Dendritic cell treated with granulocyte-macrophage colony-stimulating factor and Interleukin-4, amounts not matched to agents 40 ng/mL and 50 ng/mL, for 4 days (primary cell): ENCODE measurements at regions not wholly inside any gene's neighbourhood (a gene's known extent, or its start where the extent isn't known, plus 50 kb on each side); places are given as distances from the start of the nearest gene placed in this dataset.

Experiments used
- H3K27ac Mint-ChIP-seq: one replicate; pipeline ENCODE4 v1.8.0; 2022; ENCODE audit warnings: mild to moderate bottlenecking, mixed read lengths
- H3K27me3 Mint-ChIP-seq: one replicate; pipeline ENCODE4 v1.8.0; 2022; ENCODE audit warnings: mild to moderate bottlenecking, mixed read lengths
- H3K36me3 Mint-ChIP-seq: one replicate; pipeline ENCODE4 v1.8.0; 2022; ENCODE audit warnings: low read depth, mixed read lengths
- H3K4me1 Mint-ChIP-seq: one replicate; pipeline ENCODE4 v1.8.0; 2022; ENCODE audit warnings: low read depth, mixed read lengths
- H3K4me3 Mint-ChIP-seq: one replicate; pipeline ENCODE4 v1.8.0; 2022; ENCODE audit warnings: mild to moderate bottlenecking, moderate library complexity, mixed read lengths
- H3K9me3 Mint-ChIP-seq: one replicate; pipeline ENCODE4 v1.8.0; 2022; ENCODE audit warnings: mixed read lengths
- intact Hi-C: fragments of 100-400 bp; cut with micrococcal nuclease; formaldehyde crosslinking; loops from one replicate; pipeline ENCODE4 v1.15.0; 2022

DNA sequence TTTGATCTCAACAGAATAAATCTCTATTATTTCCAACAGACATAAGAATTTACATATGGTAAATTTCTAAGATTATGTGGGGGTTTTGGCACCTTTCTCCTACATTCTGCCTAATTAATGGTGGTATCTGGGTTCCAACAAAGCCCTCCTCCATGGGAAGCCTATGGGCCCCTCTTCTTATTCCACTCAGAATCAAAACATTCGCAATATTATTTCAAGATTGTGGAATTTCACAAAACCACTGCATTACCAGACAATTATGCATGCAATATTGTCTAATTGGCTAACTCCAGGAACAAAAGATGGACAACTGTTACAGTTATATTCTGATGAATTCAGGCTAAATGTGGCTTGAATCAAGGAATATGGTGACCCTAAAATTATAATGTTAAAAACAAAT lies 434.0 kb downstream of the NFIB start:
- no peaks in the 10 kb centered on the region for H3K36me3 Mint-ChIP-seq
- H3K4me1 Mint-ChIP-seq = no peaks in the 10 kb centered on the region
- no peaks in the 10 kb centered on the region for H3K27me3 Mint-ChIP-seq
- intact Hi-C loops = no loop called here
- peaks cover 48% of the 10 kb centered on the region for H3K9me3 Mint-ChIP-seq
- no peak overlapping the region for H3K27ac Mint-ChIP-seq
- H3K4me3 Mint-ChIP-seq = no peak overlapping the region

DNA sequence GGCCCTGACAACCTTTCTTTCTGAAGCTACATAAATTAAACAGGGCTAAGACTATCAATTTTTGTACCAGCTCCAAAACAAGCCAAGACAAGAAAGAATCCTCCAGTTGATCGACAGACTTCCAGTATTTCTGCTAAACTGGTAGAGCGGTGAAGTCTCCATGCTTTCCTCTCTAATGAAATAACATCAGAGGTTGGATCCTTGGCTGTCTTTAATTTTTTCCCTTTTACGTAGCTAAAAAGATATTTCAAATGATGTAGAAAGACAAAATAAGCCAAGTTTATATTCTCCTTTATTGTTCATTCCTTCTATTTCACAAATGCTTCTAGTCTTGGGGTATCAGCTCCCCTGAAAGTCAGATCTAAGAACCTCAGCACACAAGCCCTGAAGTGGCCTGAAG lies 434.9 kb downstream of the NFIB start:
- Mint-ChIP-seq H3K27ac (no peak overlapping the region), H3K27me3 (no peaks in the 10 kb centered on the region), H3K4me1 (no peaks in the 10 kb centered on the region), H3K4me3 (no peak overlapping the region), H3K9me3 (peaks cover 48% of the 10 kb centered on the region), H3K36me3 (no peaks in the 10 kb centered on the region)
- intact Hi-C loops = no loop called here

DNA sequence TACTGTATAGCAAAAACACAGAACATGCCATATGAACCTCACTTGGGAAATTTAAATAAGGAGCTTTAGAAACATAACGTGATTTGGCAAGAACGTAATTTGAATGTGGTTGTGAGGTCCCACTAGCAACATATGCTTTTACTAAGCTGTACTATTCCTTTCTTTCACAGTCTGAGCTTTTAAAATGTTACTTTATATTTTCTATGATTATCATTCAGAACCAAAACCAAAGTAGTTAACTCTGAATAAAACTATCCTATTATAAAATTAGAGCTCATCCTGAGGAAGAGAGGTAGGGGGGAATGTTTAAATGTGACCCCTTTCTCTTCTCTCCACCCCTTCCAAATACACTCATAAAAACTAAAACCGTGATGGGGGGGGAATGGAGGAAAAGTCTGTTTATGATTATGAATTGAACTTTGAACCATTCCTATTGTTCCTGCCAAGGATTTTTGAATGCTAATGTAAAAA lies 435.7 kb downstream of the NFIB start:
- intact Hi-C loops = no loop called here
- peaks cover 48% of the 10 kb centered on the region for H3K9me3 Mint-ChIP-seq
- no peaks in the 10 kb centered on the region for H3K4me1 Mint-ChIP-seq
- no peaks in the 10 kb centered on the region for H3K27me3 Mint-ChIP-seq
- H3K36me3 Mint-ChIP-seq = no peaks in the 10 kb centered on the region
- no peak overlapping the region for H3K4me3 Mint-ChIP-seq
- no peak overlapping the region for H3K27ac Mint-ChIP-seq

DNA sequence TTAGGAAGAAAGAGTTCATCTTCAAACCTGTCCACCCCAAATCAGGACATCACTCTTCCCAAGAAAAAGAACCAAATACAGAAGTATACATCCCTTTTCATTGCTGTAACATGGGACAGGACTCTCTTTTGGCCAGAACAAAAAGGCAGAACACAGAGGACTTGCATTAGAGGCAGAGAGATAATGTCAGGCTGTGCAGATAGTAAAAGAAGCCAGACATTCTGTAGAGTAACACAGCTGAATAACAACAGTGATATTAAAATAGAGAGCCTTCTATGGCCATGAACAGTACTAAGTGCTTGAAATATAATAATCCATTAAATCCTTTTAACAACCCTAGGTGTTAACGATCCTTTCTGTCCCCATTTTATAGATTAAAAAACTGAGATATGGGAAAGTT lies 437.2 kb downstream of the NFIB start:
- Mint-ChIP-seq H3K4me1 (no peaks in the 10 kb centered on the region), H3K27me3 (no peaks in the 10 kb centered on the region), H3K4me3 (no peak overlapping the region), H3K9me3 (peaks cover 41% of the 10 kb centered on the region), H3K36me3 (no peaks in the 10 kb centered on the region), H3K27ac (no peak overlapping the region)
- intact Hi-C loops = no loop called here

DNA sequence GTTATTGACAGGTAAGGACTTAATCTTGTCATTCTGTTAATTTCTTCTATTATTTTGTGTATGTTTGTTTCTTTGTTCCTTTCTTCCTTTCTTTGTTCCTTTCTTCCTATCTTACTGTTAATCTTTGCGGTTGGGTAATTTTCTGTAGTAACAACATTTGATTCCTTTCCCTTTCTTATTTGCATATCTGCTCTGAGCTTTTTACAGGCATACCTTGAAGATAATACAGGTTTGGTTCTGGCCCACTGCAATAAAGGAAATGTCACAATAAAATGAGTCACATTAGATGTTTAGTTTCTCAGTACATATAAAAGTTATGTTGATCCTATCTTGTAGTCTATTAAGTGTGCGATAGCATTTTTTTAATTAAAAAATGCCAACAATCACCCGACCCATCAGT lies 440.7 kb downstream of the NFIB start:
- H3K36me3 Mint-ChIP-seq = no peaks in the 10 kb centered on the region
- H3K27me3 Mint-ChIP-seq = no peaks in the 10 kb centered on the region
- H3K4me1 Mint-ChIP-seq = no peaks in the 10 kb centered on the region
- no peak overlapping the region for H3K4me3 Mint-ChIP-seq
- intact Hi-C loops = no loop called here
- no peak overlapping the region for H3K27ac Mint-ChIP-seq
- peaks cover 41% of the 10 kb centered on the region for H3K9me3 Mint-ChIP-seq

DNA sequence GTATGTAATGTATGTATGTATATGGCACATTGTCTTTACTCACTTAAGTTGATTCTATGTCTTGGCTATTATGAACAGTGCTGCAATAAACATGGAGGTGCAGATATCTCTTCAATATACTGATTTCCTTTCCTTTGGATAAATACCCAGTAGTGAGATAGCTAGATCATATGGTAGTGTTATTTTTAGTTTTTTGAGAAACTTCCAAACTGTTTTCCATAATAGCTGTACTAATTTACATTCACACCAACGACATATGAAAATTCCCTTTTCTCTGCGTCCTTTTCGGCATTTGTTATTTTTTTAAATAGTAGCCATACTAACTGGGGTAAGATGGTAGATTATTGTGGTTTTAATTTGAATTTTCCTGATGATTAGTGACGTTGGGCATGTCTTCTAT lies 445.6 kb downstream of the NFIB start:
- intact Hi-C loops = no loop called here
- H3K36me3 Mint-ChIP-seq = no peaks in the 10 kb centered on the region

DNA sequence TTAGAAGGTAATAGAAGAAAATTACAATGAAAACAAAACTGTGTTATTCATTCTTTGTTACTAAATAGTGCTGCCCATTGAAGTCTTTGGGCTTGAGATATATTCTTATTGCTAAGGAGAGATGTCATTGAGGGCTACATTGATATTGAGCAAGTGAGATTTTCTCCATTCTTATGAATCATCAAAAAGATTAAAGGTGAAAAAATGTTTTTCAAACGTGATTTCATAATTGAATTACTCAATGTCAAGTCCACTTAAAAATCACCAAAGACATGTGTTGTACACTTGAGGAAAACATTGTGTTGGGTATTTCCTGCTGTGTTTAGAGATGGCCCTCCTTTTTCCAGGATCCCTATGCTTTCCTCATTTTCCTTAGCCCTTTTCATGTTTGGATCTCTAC lies 448.1 kb downstream of the NFIB start:
- H3K4me1 Mint-ChIP-seq = no peaks in the 10 kb centered on the region
- intact Hi-C loops = no loop called here
- H3K27me3 Mint-ChIP-seq = no peaks in the 10 kb centered on the region
- no peaks in the 10 kb centered on the region for H3K9me3 Mint-ChIP-seq
- no peak overlapping the region for H3K27ac Mint-ChIP-seq
- no peak overlapping the region for H3K4me3 Mint-ChIP-seq
- H3K36me3 Mint-ChIP-seq = no peaks in the 10 kb centered on the region

More for the DNA sequence above, 445.6 kb downstream of the NFIB start:
- Mint-ChIP-seq H3K9me3 (peaks cover 7% of the 10 kb centered on the region), H3K4me1 (no peaks in the 10 kb centered on the region), H3K4me3 (no peak overlapping the region), H3K27ac (no peak overlapping the region), H3K27me3 (no peaks in the 10 kb centered on the region)

DNA sequence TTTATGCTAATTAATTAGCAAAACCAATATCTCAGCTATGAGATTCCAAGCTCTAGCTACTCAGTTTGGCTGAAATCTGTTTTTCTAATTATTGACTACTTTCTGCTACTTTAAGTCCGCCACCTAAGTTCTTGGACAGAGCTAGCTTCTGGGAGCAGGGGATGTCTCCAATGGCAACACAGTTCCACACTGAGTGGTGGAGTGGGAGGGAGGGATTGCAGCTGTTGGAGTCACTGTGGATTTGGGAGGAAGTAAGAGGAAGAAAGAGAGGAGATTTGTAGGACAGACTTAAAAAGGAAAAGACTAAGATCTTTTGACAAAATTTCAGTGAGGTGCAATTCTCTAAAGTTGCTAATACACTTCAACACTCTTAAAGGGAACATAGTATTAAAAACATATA lies 450.8 kb downstream of the NFIB start:
- no peaks in the 10 kb centered on the region for H3K9me3 Mint-ChIP-seq
- no peak overlapping the region for H3K27ac Mint-ChIP-seq
- no peaks in the 10 kb centered on the region for H3K36me3 Mint-ChIP-seq
- H3K4me3 Mint-ChIP-seq = no peak overlapping the region
- no peaks in the 10 kb centered on the region for H3K27me3 Mint-ChIP-seq
- intact Hi-C loops = no loop called here
- H3K4me1 Mint-ChIP-seq = no peaks in the 10 kb centered on the region

DNA sequence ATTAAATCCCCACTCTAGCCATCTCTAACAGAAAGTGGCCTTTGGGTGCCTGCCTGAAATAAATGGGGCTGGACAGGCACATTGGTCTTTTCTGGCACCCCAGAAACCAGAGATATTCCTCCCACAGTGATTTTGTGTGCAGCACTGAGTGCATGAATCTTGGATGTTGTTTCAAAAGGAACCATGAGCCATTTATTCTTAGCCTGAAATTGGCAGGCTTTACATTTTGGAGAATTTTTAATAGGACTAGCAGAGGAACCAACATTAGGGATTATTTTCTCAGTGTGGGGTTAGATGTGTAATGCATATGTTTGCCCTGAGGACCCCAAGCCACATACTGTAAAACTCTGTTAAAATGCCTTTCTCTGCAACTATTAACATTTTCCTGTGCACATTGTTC lies 451.3 kb downstream of the NFIB start:
- no peak overlapping the region for H3K4me3 Mint-ChIP-seq
- no peaks in the 10 kb centered on the region for H3K9me3 Mint-ChIP-seq
- H3K4me1 Mint-ChIP-seq = no peaks in the 10 kb centered on the region
- intact Hi-C loops = no loop called here
- no peak overlapping the region for H3K27ac Mint-ChIP-seq
- no peaks in the 10 kb centered on the region for H3K27me3 Mint-ChIP-seq
- H3K36me3 Mint-ChIP-seq = no peaks in the 10 kb centered on the region

DNA sequence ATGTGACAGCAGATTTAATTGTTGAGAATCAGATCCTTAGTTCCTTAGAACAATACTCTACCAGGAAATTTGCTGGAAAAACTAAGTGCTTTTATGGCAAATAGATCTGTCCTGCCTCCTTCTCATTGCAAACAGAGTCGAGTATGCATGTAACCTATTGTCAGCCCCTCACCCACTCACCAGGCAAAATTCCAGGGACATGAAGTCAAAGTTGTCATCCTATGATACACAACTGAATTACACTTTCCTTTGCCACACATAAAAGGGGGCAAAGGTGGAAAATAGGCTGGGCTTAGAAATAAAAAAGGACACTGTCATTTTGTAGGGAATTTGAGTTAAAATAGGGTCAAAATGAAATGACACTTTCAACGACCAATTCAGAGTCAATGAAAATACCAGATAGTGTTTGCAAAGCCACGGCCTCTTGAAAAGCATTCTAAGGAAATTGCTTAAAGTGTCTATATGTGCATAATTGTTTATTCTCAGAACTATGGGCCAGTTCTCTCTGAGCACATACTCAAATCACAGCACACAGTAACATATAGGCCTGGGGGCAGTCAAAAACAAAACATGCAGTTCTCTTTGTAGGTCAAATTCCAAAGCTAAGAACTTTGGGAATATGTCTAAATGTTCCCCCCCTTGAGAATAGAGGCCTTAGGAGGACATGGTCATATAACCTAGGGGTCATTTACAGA lies 452.8 kb downstream of the NFIB start:
- intact Hi-C loops = no loop called here
- Mint-ChIP-seq H3K4me3 (no peak overlapping the region), H3K27me3 (no peaks in the 10 kb centered on the region), H3K4me1 (no peaks in the 10 kb centered on the region), H3K27ac (no peak overlapping the region), H3K9me3 (no peaks in the 10 kb centered on the region), H3K36me3 (no peaks in the 10 kb centered on the region)

DNA sequence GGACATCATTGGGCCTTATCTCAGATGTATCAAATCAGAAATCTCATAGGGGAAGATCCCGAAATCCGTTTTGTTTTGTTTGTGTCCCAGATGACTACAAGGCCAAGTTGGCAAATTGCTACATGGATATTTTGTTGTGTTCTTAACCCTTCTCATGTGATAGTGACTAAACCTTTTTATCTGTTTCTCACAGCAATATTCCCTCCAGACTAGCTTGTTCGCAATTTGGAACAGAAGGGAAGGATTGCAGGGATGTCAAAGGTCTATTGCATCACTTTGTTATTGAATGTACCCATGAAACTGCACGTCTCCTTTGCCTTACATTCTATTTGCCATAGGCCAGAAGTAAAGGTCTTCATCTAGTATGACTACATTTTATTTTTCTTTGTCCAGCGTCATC lies 453.9 kb downstream of the NFIB start:
- H3K27me3 Mint-ChIP-seq = no peaks in the 10 kb centered on the region
- no peaks in the 10 kb centered on the region for H3K9me3 Mint-ChIP-seq
- no peak overlapping the region for H3K27ac Mint-ChIP-seq
- intact Hi-C loops = no loop called here
- no peaks in the 10 kb centered on the region for H3K36me3 Mint-ChIP-seq
- H3K4me3 Mint-ChIP-seq = no peak overlapping the region
- no peaks in the 10 kb centered on the region for H3K4me1 Mint-ChIP-seq

DNA sequence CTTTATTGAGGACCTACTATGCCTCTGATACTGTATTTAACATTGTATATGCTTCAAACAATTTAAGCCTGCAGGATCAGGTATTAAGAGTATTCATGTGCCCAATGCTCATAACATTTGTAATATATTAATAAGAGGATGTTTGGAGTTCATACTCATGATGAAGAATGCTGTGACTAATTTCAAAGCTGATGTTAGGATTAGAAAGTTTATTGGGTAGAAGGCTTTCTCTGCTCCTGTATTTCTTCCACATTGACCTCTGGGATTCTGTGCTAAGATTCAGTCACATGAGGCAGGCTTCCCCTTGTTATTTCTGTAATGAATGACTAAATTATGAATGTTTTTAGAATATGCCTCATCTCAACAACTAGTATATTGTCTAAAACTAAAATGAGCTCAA lies 456.4 kb downstream of the NFIB start:
- no peak overlapping the region for H3K27ac Mint-ChIP-seq
- no peaks in the 10 kb centered on the region for H3K36me3 Mint-ChIP-seq
- no peak overlapping the region for H3K4me3 Mint-ChIP-seq
- H3K27me3 Mint-ChIP-seq = no peaks in the 10 kb centered on the region
- no peaks in the 10 kb centered on the region for H3K9me3 Mint-ChIP-seq
- no peaks in the 10 kb centered on the region for H3K4me1 Mint-ChIP-seq
- intact Hi-C loops = no loop called here

DNA sequence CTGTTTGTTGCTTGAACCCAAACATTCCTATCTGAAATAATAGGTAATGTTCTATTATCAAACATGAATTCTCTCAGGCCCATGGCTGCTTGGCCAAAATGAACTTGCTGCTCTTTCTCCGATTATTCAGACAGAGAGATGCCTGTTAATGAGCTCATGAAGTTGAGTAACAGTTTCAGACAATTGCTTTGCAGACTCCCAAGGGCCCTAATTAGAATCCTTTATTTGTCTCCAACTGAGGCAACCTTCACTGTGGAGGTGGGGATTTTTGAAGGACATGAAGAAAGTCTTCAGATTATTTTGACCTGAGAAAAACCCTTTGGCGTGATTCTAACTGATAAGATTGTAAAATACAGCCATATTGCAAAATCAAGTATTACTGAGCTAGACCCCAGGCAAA lies 466.7 kb downstream of the NFIB start:
- no peak overlapping the region for H3K4me3 Mint-ChIP-seq
- intact Hi-C loops = no loop called here

DNA sequence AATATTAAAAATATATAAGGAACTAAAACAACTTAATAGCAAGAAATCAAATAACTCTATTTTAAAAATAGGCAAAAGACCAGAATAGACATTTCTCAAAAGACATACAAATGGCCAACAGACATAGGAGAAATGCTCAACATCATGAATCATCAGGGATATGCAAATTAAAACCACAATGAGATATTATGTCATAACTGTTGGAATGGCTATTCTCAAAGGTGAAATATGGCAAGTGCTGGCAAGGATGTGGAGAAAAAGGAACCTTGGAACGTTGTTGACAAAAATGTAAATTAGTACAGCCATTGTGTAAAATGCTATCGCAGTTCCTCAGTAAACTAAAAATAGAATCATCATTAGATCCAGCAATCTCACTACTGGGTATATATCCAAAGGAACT lies 468.5 kb downstream of the NFIB start:
- intact Hi-C loops = no loop called here
- Mint-ChIP-seq H3K27ac (no peak overlapping the region), H3K27me3 (no peaks in the 10 kb centered on the region), H3K4me1 (no peaks in the 10 kb centered on the region), H3K9me3 (no peaks in the 10 kb centered on the region), H3K4me3 (no peak overlapping the region), H3K36me3 (no peaks in the 10 kb centered on the region)

More for the DNA sequence above, 466.7 kb downstream of the NFIB start:
- Mint-ChIP-seq H3K27ac (no peak overlapping the region), H3K27me3 (no peaks in the 10 kb centered on the region), H3K36me3 (no peaks in the 10 kb centered on the region), H3K4me1 (no peaks in the 10 kb centered on the region), H3K9me3 (no peaks in the 10 kb centered on the region)

DNA sequence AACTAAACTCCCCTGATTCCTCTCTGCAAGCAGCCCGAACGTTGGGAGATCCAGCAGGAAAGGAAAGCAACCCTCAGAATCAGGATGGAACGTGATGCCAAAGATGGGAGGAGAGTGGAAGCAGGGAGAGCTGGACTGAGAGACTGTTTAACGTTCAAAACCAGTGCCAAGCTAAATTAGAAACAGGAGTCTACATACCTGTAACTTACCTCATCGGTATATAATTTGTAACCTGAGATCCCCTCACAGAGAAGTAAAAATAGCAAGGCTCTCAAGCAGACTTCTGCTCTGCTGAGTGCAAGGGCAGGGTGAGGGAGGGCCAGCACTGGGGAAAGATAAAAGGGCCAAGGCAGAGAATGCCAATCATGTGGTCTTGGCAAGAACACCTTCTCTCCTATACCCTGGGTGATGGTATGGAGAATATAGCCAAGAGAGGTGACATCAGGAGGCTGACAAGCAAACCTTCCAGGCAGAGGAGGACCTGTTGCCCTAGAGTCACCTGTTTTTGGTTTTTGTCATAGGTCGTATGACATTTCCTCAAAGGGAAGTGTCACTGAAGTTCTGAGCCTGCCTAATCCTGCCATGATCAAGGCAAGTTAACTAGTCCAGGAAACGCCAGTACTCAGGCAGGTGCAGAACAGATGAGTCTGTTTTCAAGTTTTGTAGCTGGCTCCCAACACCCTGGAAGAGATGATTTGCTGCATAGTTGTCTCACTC lies 472.0 kb downstream of the NFIB start:
- Mint-ChIP-seq H3K4me1 (no peaks in the 10 kb centered on the region), H3K4me3 (no peak overlapping the region), H3K9me3 (peaks cover 9% of the 10 kb centered on the region), H3K27ac (no peak overlapping the region), H3K27me3 (no peaks in the 10 kb centered on the region), H3K36me3 (no peaks in the 10 kb centered on the region)
- intact Hi-C loops = no loop called here
